ENCODE measurements at regions not wholly inside any gene's neighbourhood (a gene's known extent, or its start where the extent isn't known, plus 50 kb on each side); places are given as distances from the start of the nearest gene placed in this dataset.

DNA sequence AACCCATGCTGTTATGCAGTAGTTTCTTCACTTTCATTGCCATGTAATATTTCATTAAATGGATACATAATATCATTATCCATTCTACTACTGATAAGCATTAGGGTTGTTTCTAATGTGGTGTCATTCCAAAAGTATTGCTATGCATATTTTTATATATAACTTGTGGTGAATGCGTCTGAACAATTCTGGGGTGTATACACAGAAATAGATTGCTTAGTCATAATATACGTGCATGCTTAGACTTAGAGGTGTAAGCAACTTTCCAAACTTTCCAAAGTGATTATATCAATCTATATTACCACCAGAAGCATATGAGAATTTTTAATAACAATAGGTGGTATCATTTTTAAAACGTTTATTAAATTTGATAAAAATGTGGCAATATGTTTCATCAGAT is 540.9 kb downstream of the DSC3 start:
- TF ChIP-seq POLR2A (IDR thresholded peaks at IDR 0.05): no peak
- TF ChIP-seq, protein P1, sequence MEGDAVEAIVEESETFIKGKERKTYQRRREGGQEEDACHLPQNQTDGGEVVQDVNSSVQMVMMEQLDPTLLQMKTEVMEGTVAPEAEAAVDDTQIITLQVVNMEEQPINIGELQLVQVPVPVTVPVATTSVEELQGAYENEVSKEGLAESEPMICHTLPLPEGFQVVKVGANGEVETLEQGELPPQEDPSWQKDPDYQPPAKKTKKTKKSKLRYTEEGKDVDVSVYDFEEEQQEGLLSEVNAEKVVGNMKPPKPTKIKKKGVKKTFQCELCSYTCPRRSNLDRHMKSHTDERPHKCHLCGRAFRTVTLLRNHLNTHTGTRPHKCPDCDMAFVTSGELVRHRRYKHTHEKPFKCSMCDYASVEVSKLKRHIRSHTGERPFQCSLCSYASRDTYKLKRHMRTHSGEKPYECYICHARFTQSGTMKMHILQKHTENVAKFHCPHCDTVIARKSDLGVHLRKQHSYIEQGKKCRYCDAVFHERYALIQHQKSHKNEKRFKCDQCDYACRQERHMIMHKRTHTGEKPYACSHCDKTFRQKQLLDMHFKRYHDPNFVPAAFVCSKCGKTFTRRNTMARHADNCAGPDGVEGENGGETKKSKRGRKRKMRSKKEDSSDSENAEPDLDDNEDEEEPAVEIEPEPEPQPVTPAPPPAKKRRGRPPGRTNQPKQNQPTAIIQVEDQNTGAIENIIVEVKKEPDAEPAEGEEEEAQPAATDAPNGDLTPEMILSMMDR (IDR thresholded peaks at IDR 0.05): no peak
- no peak for TF ChIP-seq EP300 (IDR thresholded peaks at IDR 0.05)
